HG03378 (cell line): ENCODE measurements at regions not wholly inside any gene's neighbourhood (a gene's known extent, or its start where the extent isn't known, plus 50 kb on each side); places are given as distances from the start of the nearest gene placed in this dataset.

Source experiments
- ATAC-seq: cut with Tn5 transposase; IDR thresholded peaks from one replicate; pipeline ENCODE4 v1.9.1; 2021; ENCODE audit warnings: mild to moderate bottlenecking, moderate library complexity; ENCODE audit not compliant: unreplicated experiment

GRCh38 chr11:43602670-43603069, 77.9 kb upstream of the HSD17B12 start:
- no peak for ATAC-seq

GRCh38 chr11:43614214-43614613, 66.3 kb upstream of the HSD17B12 start:
- ATAC-seq, result no peak

- no peak for ATAC-seq
Observed at GRCh38 chr11:43619863-43620505, 60.6 kb upstream of the HSD17B12 start.

GRCh38 chr11:43626798-43627197, 53.7 kb upstream of the HSD17B12 start:
- ATAC-seq, result no peak
